CD4-positive, alpha-beta T cell (primary cell): ENCODE measurements at regions not wholly inside any gene's neighbourhood (a gene's known extent, or its start where the extent isn't known, plus 50 kb on each side); places are given as distances from the start of the nearest gene placed in this dataset.

Experiments used
- ATAC-seq: fragments of 200-7000 bp; cut with Tn5 transposase; one replicate; pipeline ENCODE4 v1.10.0; 2022; ENCODE audit warnings: mild to moderate bottlenecking; ENCODE audit not compliant: poor library complexity
- CTCF ChIA-PET: fragments of 350-600 bp; sonication (Branson Sonifier 250); formaldehyde crosslinking; loops from one replicate; lab custom pipeline; 2021; ENCODE audit warnings: antibody characterized with exemption, inconsistent platforms; lab: Charles Lee
- POLR2A ChIA-PET: fragments of 350-600 bp; sonication (Branson Sonifier 250); formaldehyde crosslinking; loops from one replicate; lab custom pipeline; 2021; ENCODE audit warnings: antibody characterized with exemption, inconsistent platforms; lab: Charles Lee
- DNase-seq, 14 experiments: peaks; one replicate each; pipeline ENCODE4 v3.0.0-alpha.2; 2013 to 2020; ENCODE audit warnings: mixed read lengths in 2 of 14
- H3K27ac ChIP-seq, 2 donors: one replicate each; pipeline versions ENCODE4 v1.5.1 to v1.7.0; 2013; ENCODE audit warnings: low read length in 2 of 2, low read depth in 1 of 2, mild to moderate bottlenecking in 1 of 2
- H3K27me3 ChIP-seq, 2 experiments: 1 replicate in 1 of 2; 2 replicates in 1 of 2; pipeline versions ENCODE4 v1.6.1 to v1.7.0; 2013; ENCODE audit warnings: low read length in 2 of 2, control low read depth in 1 of 2, mild to moderate bottlenecking in 1 of 2, moderate library complexity in 1 of 2; ENCODE audit not compliant: insufficient read depth in 2 of 2, control insufficient read depth in 1 of 2
- H3K36me3 ChIP-seq: one replicate; pipeline ENCODE4 v1.6.1; 2013; ENCODE audit warnings: low read length, control low read depth; ENCODE audit not compliant: insufficient read depth
- H3K4me1 ChIP-seq: one replicate; pipeline ENCODE4 v1.6.1; 2013; ENCODE audit warnings: low read length, control low read depth; ENCODE audit not compliant: insufficient read depth
- H3K4me3 ChIP-seq: one replicate; pipeline ENCODE4 v1.5.1; 2013; ENCODE audit warnings: mild to moderate bottlenecking, low read length, moderate library complexity
- H3K9me3 ChIP-seq, 2 experiments: 1 replicate in 1 of 2; 2 replicates in 1 of 2; pipeline versions ENCODE4 v1.6.1 to v1.7.0; 2013; ENCODE audit warnings: low read length in 2 of 2, mild to moderate bottlenecking in 2 of 2, control low read depth in 1 of 2, moderate library complexity in 1 of 2; ENCODE audit not compliant: control insufficient read depth in 1 of 2, insufficient read depth in 1 of 2
- H3K27ac Mint-ChIP-seq: one replicate; pipeline ENCODE4 v1.8.0; 2020; ENCODE audit warnings: mixed read lengths
- H3K27me3 Mint-ChIP-seq: one replicate; pipeline ENCODE4 v1.8.0; 2021; ENCODE audit warnings: mixed read lengths
- H3K36me3 Mint-ChIP-seq: one replicate; pipeline ENCODE4 v1.8.0; 2021; ENCODE audit warnings: low read depth, mixed read lengths
- H3K4me1 Mint-ChIP-seq: one replicate; pipeline ENCODE4 v1.8.0; 2021; ENCODE audit warnings: low read depth, mixed read lengths
- H3K4me3 Mint-ChIP-seq: one replicate; pipeline ENCODE4 v1.8.0; 2020; ENCODE audit warnings: mild to moderate bottlenecking, mixed read lengths
- H3K9me3 Mint-ChIP-seq: one replicate; pipeline ENCODE4 v1.8.0; 2020; ENCODE audit warnings: mixed read lengths
- intact Hi-C, 2 experiments: fragments of 100-400 bp; cut with DNase I in 1 of 2; cut with micrococcal nuclease in 1 of 2; formaldehyde crosslinking; loops; one replicate each; pipeline versions ENCODE4 v1.15.1 to v1.9.0; 2023 to 2025; cut with DNase I, micrococcal nuclease
- TF ChIP-seq, protein P1 (sequence below): fragments of 200-600 bp; IDR thresholded peaks from one replicate; pipeline ENCODE4 v1.8.0; 2022; ENCODE audit warnings: antibody characterized with exemption, mild to moderate bottlenecking

- ChIA-PET CTCF (no interaction called here), POLR2A (no interaction called here)
- Mint-ChIP-seq H3K27me3 (peaks cover 22% of the 10 kb centered on the region), H3K9me3 (peaks cover 4% of the 10 kb centered on the region), H3K4me3 (no peak overlapping the region), H3K4me1 (no peaks in the 10 kb centered on the region), H3K27ac (no peak overlapping the region), H3K36me3 (no peaks in the 10 kb centered on the region)
- peaks cover 0 to 7% of the 10 kb centered on the region in 2 experiments for H3K27me3 ChIP-seq
- ATAC-seq (no peak), DNase-seq (no peak)
- peaks cover 0 to 7% of the 10 kb centered on the region in 2 experiments for H3K9me3 ChIP-seq
- TF ChIP-seq, protein P1, sequence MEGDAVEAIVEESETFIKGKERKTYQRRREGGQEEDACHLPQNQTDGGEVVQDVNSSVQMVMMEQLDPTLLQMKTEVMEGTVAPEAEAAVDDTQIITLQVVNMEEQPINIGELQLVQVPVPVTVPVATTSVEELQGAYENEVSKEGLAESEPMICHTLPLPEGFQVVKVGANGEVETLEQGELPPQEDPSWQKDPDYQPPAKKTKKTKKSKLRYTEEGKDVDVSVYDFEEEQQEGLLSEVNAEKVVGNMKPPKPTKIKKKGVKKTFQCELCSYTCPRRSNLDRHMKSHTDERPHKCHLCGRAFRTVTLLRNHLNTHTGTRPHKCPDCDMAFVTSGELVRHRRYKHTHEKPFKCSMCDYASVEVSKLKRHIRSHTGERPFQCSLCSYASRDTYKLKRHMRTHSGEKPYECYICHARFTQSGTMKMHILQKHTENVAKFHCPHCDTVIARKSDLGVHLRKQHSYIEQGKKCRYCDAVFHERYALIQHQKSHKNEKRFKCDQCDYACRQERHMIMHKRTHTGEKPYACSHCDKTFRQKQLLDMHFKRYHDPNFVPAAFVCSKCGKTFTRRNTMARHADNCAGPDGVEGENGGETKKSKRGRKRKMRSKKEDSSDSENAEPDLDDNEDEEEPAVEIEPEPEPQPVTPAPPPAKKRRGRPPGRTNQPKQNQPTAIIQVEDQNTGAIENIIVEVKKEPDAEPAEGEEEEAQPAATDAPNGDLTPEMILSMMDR: no peak
- no peak overlapping the region for H3K4me3 ChIP-seq
- no peak overlapping the region for H3K27ac ChIP-seq
- intact Hi-C loops: no loop called here
- no peaks in the 10 kb centered on the region for H3K36me3 ChIP-seq
- no peaks in the 10 kb centered on the region for H3K4me1 ChIP-seq
Observed at GRCh38 chr7:13007331-13007730, 319.9 kb downstream of the ARL4A start.

DNA sequence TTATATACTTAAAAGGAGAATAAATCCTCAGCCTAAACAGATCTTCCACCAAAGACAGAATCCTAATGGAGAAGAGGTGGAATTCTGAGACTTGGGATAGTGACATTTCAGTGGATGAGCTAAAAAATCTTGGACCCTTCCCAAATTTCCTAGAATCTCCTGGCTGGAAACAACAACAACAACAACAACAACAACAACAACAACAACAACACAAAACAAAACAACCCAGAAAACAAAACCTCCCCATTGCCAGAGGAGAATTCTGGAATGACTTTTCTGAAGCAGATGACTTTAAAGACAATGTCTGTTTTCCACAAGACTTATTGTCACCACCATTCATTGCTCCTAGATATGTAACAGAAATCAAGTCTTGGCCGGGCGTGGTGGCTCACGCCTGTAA lies 322.1 kb downstream of the ARL4A start:
- no peaks in the 10 kb centered on the region for H3K4me1 ChIP-seq
- H3K4me1 Mint-ChIP-seq: no peaks in the 10 kb centered on the region
- H3K36me3 Mint-ChIP-seq: no peaks in the 10 kb centered on the region
- peaks cover 4% of the 10 kb centered on the region for H3K9me3 Mint-ChIP-seq
- H3K27ac ChIP-seq: no peak overlapping the region
- H3K9me3 ChIP-seq: peaks cover 0 to 3% of the 10 kb centered on the region in 2 experiments
- no peak overlapping the region for H3K4me3 Mint-ChIP-seq
- ChIA-PET CTCF (no interaction called here), POLR2A (no interaction called here)
- H3K4me3 ChIP-seq: no peak overlapping the region
- H3K27me3 ChIP-seq: peaks cover 0 to 7% of the 10 kb centered on the region in 2 experiments
- ATAC-seq (no peak), DNase-seq (no peak)
- no peaks in the 10 kb centered on the region for H3K36me3 ChIP-seq
- peaks cover 22% of the 10 kb centered on the region for H3K27me3 Mint-ChIP-seq
- no peak overlapping the region for H3K27ac Mint-ChIP-seq
- TF ChIP-seq, protein P1: no peak
- intact Hi-C loops: no loop called here

- no peak overlapping the region for H3K27ac ChIP-seq
- CTCF ChIA-PET: interaction anchor here (1.1 kb wide), 1 partner anchor 8 kb away, joined by 3 read pairs; no protein-coding TSS in a partner anchor
- no peaks in the 10 kb centered on the region for H3K4me1 Mint-ChIP-seq
- TF ChIP-seq, protein P1: no peak
- ATAC-seq (no peak), DNase-seq (no peak)
- peaks cover 8% of the 10 kb centered on the region for H3K27me3 Mint-ChIP-seq
- H3K27ac Mint-ChIP-seq: no peak overlapping the region
- H3K4me1 ChIP-seq: no peaks in the 10 kb centered on the region
- H3K36me3 ChIP-seq: no peaks in the 10 kb centered on the region
- H3K36me3 Mint-ChIP-seq: no peaks in the 10 kb centered on the region
- intact Hi-C loops: no loop called here
- no peak overlapping the region for H3K4me3 ChIP-seq
- no peak overlapping the region for H3K4me3 Mint-ChIP-seq
- POLR2A ChIA-PET: interaction anchor here (1.4 kb wide), 1 partner anchor 10 kb away, joined by 4 read pairs; no protein-coding TSS in a partner anchor
- H3K9me3 ChIP-seq: peaks cover 0 to 3% of the 10 kb centered on the region in 2 experiments
- H3K27me3 ChIP-seq: no peaks in the 10 kb centered on the region
- H3K9me3 Mint-ChIP-seq: peaks cover 2% of the 10 kb centered on the region
Observed at GRCh38 chr7:13014011-13014410, 326.6 kb downstream of the ARL4A start.
